ENCODE measurements at regions not wholly inside any gene's neighbourhood (a gene's known extent, or its start where the extent isn't known, plus 50 kb on each side); places are given as distances from the start of the nearest gene placed in this dataset.

GRCh38 chr11:110835106-110835505 is 122.9 kb upstream of the ARHGAP20 start:
- Histone ChIP-seq H3K27ac (no peak overlapping the region), H3K27me3 (ENCODE audit: control insufficient read depth, insufficient read depth, low read length) (no peaks in the 10 kb centered on the region), H3K4me1 (no peaks in the 10 kb centered on the region), H3K9ac (no peak overlapping the region), H2AFZ (no peak overlapping the region), H3K36me3 (ENCODE audit: control insufficient read depth, insufficient read depth, low read length) (no peaks in the 10 kb centered on the region), H3K4me3 (ENCODE audit: low read depth, low read length) (no peak overlapping the region), H3K79me2 (no peaks in the 10 kb centered on the region), H3K9me3 (ENCODE audit: control insufficient read depth, low read length) (no peaks in the 10 kb centered on the region), H3K4me2 (ENCODE audit: low read length) (no peak overlapping the region)
- no peak for TF ChIP-seq CTCF (IDR thresholded peaks at IDR 0.05)

- H3K4me1 ChIP-seq, result no peaks in the 10 kb centered on the region
- no peak overlapping the region for H3K27ac ChIP-seq
- no peak overlapping the region for H3K4me2 ChIP-seq (ENCODE audit: low read length)
- no peak for TF ChIP-seq CTCF (IDR thresholded peaks at IDR 0.05)
- H3K27me3 ChIP-seq (ENCODE audit: control insufficient read depth, insufficient read depth, low read length), result no peaks in the 10 kb centered on the region
- H3K79me2 ChIP-seq, result no peaks in the 10 kb centered on the region
- H3K9ac ChIP-seq, result no peak overlapping the region
- H3K4me3 ChIP-seq (ENCODE audit: low read depth, low read length), result no peak overlapping the region
- no peaks in the 10 kb centered on the region for H3K9me3 ChIP-seq (ENCODE audit: control insufficient read depth, low read length)
- no peaks in the 10 kb centered on the region for H3K36me3 ChIP-seq (ENCODE audit: control insufficient read depth, insufficient read depth, low read length)
- no peak overlapping the region for H2AFZ ChIP-seq
Observed at GRCh38 chr11:110833033-110833484, 120.8 kb upstream of the ARHGAP20 start.

- no peak overlapping the region for H3K27ac ChIP-seq
Observed at GRCh38 chr11:110832539-110832938, 120.3 kb upstream of the ARHGAP20 start.

GRCh38 chr11:110832080-110832479 is 119.8 kb upstream of the ARHGAP20 start:
- H3K9me3 ChIP-seq (ENCODE audit: control insufficient read depth, low read length), result no peaks in the 10 kb centered on the region
- no peaks in the 10 kb centered on the region for H3K4me1 ChIP-seq

More at GRCh38 chr11:110832539-110832938, 120.3 kb upstream of the ARHGAP20 start:
- Histone ChIP-seq H3K4me3 (ENCODE audit: low read depth, low read length) (no peak overlapping the region), H3K4me2 (ENCODE audit: low read length) (no peak overlapping the region), H3K79me2 (no peaks in the 10 kb centered on the region), H3K9me3 (ENCODE audit: control insufficient read depth, low read length) (no peaks in the 10 kb centered on the region), H3K27me3 (ENCODE audit: control insufficient read depth, insufficient read depth, low read length) (no peaks in the 10 kb centered on the region), H3K4me1 (no peaks in the 10 kb centered on the region), H2AFZ (no peak overlapping the region), H3K9ac (no peak overlapping the region), H3K36me3 (ENCODE audit: control insufficient read depth, insufficient read depth, low read length) (no peaks in the 10 kb centered on the region)
- TF ChIP-seq CTCF (IDR thresholded peaks at IDR 0.05), result no peak

More at GRCh38 chr11:110832080-110832479, 119.8 kb upstream of the ARHGAP20 start:
- no peak for TF ChIP-seq CTCF (IDR thresholded peaks at IDR 0.05)
- Histone ChIP-seq H3K36me3 (ENCODE audit: control insufficient read depth, insufficient read depth, low read length) (no peaks in the 10 kb centered on the region), H3K27me3 (ENCODE audit: control insufficient read depth, insufficient read depth, low read length) (no peaks in the 10 kb centered on the region), H2AFZ (no peak overlapping the region), H3K79me2 (no peaks in the 10 kb centered on the region), H3K4me2 (ENCODE audit: low read length) (no peak overlapping the region), H3K9ac (no peak overlapping the region), H3K4me3 (ENCODE audit: low read depth, low read length) (no peak overlapping the region), H3K27ac (no peak overlapping the region)
